ENCODE measurements at regions not wholly inside any gene's neighbourhood (a gene's known extent, or its start where the extent isn't known, plus 50 kb on each side); places are given as distances from the start of the nearest gene placed in this dataset.

GRCh38 chr3:34998902-34999301, 640.4 kb upstream of the ARPP21 start:
- TF ChIP-seq CTCF (IDR thresholded peaks at IDR 0.05): no peak
- no peak for TF ChIP-seq POLR2A (IDR thresholded peaks at IDR 0.05)

Measured in Peyer's patch (tissue), 4 donors.